ENCODE measurements at regions not wholly inside any gene's neighbourhood (a gene's known extent, or its start where the extent isn't known, plus 50 kb on each side); places are given as distances from the start of the nearest gene placed in this dataset.
A peak's percentile ranks its signal among the peaks of the same experiment; 100 is the strongest.

DNA sequence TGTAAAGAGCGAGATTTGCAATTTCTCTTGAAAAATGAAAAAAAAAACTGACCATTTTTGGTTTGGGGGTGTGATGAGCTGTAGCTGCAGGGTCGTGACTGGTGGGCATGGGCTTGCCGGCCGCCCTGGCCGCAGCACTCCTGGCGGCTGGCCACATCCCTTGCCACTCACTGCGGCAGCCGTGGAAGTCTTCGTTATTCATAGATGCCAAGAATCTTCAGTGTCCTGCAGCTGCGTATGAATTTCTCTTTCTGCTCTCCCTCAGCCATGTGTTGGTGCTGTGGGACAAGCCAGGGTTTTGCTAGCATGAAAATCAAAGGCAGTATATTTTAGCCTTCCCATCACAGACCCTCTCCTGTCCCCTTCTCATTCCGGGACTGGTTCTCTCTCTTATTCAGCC, 151.7 kb upstream of the TSHZ3 start:
- no peaks in the 10 kb centered on the region for H3K27me3 ChIP-seq (ENCODE audit: control insufficient read depth in 3 of 3, insufficient read depth in 3 of 3, low read length in 2 of 3)
- no peaks in the 10 kb centered on the region for H3K4me1 ChIP-seq (ENCODE audit: control insufficient read depth in 5 of 5, insufficient read depth in 5 of 5, low read length in 5 of 5)
- H3K27ac ChIP-seq (ENCODE audit: low read depth in 1 of 2, low read length in 1 of 2) = no peak overlapping the region
- no peak overlapping the region for H3K9ac ChIP-seq (ENCODE audit: insufficient read depth in 1 of 2, low read length in 2 of 2)
- WGBS, 2 donors = 82 to 88% methylated on average over 11 of the region's 11 CpGs
- no peaks in the 10 kb centered on the region for H3K9me3 ChIP-seq (ENCODE audit: control insufficient read depth in 4 of 4, insufficient read depth in 3 of 4, low read length in 3 of 4)
- H3K4me3 ChIP-seq = no peak overlapping the region
- no peaks in the 10 kb centered on the region for H3K36me3 ChIP-seq (ENCODE audit: control insufficient read depth in 4 of 4, insufficient read depth in 4 of 4, low read length in 4 of 4)
- ATAC-seq (ENCODE audit: insufficient read depth, low FRiP score) (no peak), DNase-seq (peak in 1 of 3 donors; percentile 51)
- TF ChIP-seq, protein P1, sequence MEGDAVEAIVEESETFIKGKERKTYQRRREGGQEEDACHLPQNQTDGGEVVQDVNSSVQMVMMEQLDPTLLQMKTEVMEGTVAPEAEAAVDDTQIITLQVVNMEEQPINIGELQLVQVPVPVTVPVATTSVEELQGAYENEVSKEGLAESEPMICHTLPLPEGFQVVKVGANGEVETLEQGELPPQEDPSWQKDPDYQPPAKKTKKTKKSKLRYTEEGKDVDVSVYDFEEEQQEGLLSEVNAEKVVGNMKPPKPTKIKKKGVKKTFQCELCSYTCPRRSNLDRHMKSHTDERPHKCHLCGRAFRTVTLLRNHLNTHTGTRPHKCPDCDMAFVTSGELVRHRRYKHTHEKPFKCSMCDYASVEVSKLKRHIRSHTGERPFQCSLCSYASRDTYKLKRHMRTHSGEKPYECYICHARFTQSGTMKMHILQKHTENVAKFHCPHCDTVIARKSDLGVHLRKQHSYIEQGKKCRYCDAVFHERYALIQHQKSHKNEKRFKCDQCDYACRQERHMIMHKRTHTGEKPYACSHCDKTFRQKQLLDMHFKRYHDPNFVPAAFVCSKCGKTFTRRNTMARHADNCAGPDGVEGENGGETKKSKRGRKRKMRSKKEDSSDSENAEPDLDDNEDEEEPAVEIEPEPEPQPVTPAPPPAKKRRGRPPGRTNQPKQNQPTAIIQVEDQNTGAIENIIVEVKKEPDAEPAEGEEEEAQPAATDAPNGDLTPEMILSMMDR (IDR thresholded peaks at IDR 0.05; ENCODE audit: control extremely low read depth, extremely low read depth) = no peak

DNA sequence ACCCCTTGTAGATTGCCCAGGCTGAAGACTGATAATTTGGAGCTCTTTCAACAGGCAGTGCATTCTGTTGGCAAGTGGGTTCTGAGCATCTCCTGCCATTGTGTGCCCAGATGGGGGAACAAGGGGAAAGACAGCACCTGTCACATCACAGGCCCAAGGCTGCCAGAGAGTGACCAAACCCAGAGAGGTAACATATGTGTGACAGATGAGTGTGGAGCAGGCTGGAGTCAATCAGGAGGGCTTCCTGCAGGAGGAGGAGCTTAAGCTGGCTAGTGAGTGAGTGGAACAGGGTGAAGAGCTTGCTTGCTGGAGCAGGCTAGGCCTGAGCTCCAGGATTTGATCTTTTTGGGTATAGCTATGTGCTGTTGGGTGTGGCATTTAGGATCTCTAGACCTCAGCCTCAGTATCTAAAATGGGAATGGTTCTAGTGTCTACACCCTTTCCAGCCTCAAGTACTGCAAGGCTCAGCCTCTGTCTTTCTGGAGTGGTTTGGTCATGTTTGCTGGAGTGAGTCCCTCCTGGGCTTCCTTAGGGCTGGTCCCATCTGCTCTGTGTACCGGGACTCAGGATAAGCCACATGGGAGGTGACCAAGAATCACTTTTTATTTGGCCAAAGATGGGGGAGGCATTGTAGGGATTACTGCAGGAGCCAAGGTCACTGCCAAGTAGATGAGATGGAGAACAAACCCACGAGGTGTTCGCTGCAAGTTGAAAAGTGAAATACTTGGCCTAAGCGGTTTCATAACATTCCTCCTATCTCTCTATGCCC, 152.4 kb upstream of the TSHZ3 start:
- H3K9me3 ChIP-seq (ENCODE audit: control insufficient read depth in 4 of 4, insufficient read depth in 3 of 4, low read length in 3 of 4) = no peaks in the 10 kb centered on the region
- ATAC-seq (ENCODE audit: insufficient read depth, low FRiP score) (no peak), DNase-seq (no peak)
- no peaks in the 10 kb centered on the region for H3K27me3 ChIP-seq (ENCODE audit: control insufficient read depth in 3 of 3, insufficient read depth in 3 of 3, low read length in 2 of 3)
- no peak overlapping the region for H3K9ac ChIP-seq (ENCODE audit: insufficient read depth in 1 of 2, low read length in 2 of 2)
- 87 to 91% methylated on average over 4 of the region's 4 CpGs for WGBS, 2 donors
- H3K36me3 ChIP-seq (ENCODE audit: control insufficient read depth in 4 of 4, insufficient read depth in 4 of 4, low read length in 4 of 4) = no peaks in the 10 kb centered on the region
- TF ChIP-seq, protein P1 (IDR thresholded peaks at IDR 0.05; ENCODE audit: control extremely low read depth, extremely low read depth) = no peak
- no peak overlapping the region for H3K27ac ChIP-seq (ENCODE audit: low read depth in 1 of 2, low read length in 1 of 2)
- no peaks in the 10 kb centered on the region for H3K4me1 ChIP-seq (ENCODE audit: control insufficient read depth in 5 of 5, insufficient read depth in 5 of 5, low read length in 5 of 5)
- H3K4me3 ChIP-seq = no peak overlapping the region

DNA sequence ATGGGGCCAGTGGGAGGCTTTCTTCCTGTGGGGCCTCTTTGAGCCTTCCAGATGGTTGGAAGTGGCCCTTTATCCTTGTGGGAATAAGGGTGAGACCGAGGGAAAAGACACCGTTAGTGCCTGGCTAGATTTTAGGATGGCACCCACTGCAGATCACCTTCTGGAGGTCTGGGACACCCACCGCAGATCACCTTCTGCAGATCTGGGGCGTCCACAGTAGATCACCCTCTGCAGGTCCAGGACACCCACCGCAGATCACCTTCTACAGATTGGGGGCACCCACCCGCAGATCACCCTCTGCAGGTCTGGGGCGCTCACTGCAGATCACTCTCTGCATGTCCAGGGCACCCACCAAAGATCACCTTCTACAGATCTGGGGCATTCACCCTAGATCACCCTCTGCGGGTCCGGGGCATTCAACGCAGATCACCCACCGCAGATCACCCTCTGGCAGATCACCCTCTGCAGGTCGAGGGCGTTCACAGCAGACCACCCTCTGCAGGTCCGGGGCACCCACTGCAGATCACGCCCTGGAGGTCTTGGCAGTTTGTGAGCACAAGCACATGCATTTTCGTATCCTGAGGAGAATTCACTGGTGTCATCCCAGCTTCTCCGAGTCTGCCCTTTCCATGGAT, 153.4 kb upstream of the TSHZ3 start:
- DNase-seq (no peak), ATAC-seq (ENCODE audit: insufficient read depth, low FRiP score) (no peak)
- 91 to 96% methylated on average over 17 of the region's 17 CpGs for WGBS, 2 donors
- TF ChIP-seq, protein P1 (IDR thresholded peaks at IDR 0.05; ENCODE audit: control extremely low read depth, extremely low read depth) = no peak
- no peaks in the 10 kb centered on the region for H3K9me3 ChIP-seq (ENCODE audit: control insufficient read depth in 4 of 4, insufficient read depth in 3 of 4, low read length in 3 of 4)
- no peaks in the 10 kb centered on the region for H3K36me3 ChIP-seq (ENCODE audit: control insufficient read depth in 4 of 4, insufficient read depth in 4 of 4, low read length in 4 of 4)
- no peak overlapping the region for H3K9ac ChIP-seq (ENCODE audit: insufficient read depth in 1 of 2, low read length in 2 of 2)
- no peak overlapping the region for H3K27ac ChIP-seq (ENCODE audit: low read depth in 1 of 2, low read length in 1 of 2)
- no peaks in the 10 kb centered on the region for H3K4me1 ChIP-seq (ENCODE audit: control insufficient read depth in 5 of 5, insufficient read depth in 5 of 5, low read length in 5 of 5)
- no peak overlapping the region for H3K4me3 ChIP-seq
- H3K27me3 ChIP-seq (ENCODE audit: control insufficient read depth in 3 of 3, insufficient read depth in 3 of 3, low read length in 2 of 3) = no peaks in the 10 kb centered on the region

Measured in lung (tissue), 11 donors.